HG03097 (cell line): ENCODE measurements at regions not wholly inside any gene's neighbourhood (a gene's known extent, or its start where the extent isn't known, plus 50 kb on each side); places are given as distances from the start of the nearest gene placed in this dataset.

ENCODE experiments used
- ATAC-seq: cut with Tn5 transposase; IDR thresholded peaks from one replicate; pipeline ENCODE4 v1.9.1; 2021; ENCODE audit not compliant: unreplicated experiment, low FRiP score

DNA sequence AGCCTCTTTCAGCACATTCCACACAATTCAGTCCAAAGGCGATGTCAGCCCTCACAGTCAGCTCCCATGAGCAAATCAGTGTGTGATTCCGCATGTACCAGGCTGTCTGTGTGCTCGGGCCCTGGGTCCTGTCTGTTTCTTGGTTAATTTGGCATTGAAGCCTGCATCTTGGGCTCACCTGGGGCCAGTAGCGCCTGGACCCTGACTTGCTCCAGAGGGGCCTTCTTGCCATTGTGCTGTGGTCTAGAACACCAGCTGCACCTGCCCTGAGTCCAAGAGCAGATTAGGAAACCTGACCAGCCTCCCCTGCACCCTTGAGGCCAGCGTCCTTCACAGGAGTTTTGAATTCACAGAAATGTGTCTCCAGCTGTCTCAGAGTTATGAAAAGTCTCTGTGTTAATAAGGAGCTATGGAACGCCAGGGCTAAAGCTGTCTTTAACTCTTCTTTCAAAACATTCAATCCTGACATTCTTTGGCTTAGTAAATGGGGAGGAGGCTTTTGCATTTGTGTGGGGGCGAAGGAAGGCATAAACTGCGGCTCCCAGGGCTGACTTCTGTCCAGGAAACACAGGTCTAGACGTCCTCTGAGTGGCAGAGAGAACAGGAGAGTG lies 102.2 kb downstream of the ARF6 start:
- no peak for ATAC-seq

DNA sequence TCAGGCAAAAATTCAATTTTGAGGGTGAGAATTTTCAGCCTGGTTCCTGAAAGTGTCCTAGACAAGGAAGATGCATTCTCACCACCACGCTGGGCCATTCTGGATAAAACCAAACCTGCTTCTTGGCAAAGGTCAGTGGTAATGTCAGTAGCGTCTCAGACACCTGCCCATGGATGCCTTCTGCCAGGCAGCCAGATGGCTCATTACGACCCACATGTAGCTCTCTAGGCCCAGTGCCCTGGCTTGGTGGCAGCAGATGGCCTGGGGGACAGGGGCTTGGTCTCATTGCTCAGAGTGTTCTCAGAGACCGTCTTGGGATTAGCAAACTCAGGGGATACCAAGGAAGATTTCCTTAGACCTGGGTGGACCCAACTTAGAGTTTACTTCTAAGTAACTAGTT lies 105.1 kb downstream of the ARF6 start:
- ATAC-seq: no peak

DNA sequence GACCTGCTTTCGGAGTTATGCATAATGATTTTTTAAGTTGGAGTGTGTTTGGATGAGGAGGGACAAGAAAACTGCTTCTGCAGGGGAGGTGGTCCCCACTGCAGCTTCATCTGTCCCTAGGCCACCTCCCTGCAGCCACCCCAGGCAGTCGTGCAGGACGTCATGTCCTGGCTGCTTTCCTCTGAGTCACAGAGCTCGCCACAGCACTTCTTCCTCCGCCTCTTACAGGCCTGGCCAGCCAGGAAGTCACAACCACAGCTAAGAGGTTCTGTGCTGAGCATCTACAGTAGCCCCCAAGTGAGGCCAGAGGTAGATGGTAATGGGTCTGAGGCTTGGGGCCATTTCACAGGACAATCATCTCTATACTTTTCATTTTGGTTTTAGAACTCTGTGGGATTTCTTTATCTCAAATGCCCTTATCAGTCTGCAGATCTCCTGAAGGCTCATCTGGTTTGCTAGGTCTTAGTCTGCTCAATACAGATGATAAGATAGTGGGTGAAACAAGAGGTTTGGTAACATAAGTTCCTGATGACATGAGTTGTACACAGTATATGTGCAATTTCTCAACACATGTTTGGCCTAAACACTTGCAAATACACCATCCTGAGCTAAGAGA lies 106.4 kb downstream of the ARF6 start:
- peak; percentile 50 for ATAC-seq

DNA sequence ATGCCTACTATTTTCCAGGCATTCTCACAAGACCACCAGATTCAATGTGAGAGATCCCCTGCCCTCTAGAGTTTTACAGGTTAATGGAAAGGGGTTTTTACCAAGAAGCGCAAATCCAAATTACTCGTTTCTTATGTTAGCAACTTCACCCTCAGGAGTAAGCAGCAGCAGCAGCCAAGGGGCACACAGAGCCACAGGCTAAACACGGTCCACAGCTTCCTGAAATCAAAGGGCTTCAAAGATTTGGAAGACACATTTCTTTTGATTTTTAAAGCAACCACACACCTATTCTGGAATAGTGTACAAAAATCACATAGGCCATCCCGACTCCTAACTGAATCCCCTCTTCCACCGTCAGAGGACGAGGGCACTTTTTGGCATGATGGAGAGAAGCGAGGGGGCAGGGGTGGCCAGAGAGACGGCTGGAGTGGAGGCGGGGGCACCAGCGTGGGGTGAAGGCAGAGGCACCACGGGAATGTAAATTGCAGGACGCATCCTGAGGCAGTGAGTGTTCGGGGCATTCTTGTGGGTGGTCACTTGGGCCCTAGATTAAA lies 107.0 kb downstream of the ARF6 start:
- no peak for ATAC-seq

DNA sequence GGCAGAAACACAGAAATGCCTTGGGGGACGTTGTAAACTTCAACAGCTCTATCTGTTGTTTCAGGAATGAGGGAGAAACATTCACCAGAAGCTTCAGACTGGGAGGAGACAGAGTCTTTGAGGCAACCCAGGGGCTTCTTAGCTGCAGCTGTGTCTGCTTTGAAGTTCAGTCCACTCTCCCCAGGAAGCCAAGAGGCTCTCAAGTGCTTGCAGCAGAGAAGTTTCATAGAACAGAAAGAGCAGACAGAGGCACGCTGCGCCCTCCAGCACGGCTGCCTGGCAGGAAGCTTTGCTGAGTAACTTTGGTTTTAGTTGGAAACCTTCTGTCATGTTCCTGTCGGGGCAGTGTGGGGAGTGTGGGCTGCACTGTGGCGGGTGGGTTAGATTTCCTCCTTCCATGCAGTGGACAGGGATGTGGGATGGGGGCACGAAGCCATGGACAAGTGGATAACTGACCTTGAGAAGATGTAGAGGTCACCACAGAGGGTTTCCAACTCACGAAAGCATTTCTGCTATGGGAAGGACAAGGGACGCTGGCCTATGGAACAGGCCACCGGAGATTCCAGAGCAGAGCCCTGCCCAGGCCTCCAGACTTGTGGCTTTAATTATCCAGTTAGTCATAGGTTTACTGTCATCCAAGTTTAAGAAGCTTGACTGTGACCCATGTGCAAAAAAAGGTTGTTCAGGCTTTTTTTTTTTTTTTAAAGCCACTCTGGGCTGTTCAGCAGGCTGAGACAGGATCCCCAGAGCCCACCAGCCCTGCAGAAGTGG lies 107.7 kb downstream of the ARF6 start:
- ATAC-seq: no peak

DNA sequence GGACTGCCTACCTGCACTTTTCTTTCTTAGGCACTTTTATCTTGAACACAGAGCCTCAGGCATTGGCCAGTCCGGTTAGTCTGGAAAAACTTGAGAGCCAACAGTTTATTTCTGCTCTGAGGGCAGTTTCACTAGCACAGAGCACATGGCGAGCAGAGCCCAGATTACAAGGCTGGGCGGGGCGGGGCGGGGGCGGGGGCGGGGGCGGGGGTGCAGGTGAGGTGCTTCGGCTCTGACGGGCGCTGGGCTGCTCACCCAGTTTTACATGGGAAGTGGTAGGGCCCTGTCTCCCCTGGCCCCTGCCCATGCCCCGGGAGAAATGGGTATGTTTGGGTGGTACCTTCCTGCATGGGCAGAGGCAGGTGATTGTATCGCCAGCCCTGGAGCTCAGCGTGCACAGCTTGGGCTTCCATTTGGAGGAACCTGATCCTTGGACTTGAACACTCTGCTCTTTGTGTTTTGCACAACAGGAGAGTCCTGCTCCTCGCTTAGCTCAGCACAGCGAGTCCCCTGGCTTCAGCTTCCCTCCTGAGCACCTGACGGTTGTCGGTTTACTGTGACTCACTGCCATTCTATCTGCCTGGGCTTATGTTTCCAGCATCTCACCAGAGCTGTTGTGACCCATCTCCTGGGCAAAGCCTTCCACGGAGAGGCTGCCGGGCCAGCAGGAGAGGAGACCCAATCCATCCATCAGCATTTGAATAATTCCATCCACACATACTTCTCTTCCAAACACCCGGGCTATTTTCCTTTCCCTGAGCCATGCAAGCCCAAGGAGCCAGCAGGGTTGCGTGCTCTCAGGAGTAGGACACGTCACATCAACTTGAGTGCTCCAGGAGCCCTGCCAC lies 108.5 kb downstream of the ARF6 start:
- no peak for ATAC-seq

DNA sequence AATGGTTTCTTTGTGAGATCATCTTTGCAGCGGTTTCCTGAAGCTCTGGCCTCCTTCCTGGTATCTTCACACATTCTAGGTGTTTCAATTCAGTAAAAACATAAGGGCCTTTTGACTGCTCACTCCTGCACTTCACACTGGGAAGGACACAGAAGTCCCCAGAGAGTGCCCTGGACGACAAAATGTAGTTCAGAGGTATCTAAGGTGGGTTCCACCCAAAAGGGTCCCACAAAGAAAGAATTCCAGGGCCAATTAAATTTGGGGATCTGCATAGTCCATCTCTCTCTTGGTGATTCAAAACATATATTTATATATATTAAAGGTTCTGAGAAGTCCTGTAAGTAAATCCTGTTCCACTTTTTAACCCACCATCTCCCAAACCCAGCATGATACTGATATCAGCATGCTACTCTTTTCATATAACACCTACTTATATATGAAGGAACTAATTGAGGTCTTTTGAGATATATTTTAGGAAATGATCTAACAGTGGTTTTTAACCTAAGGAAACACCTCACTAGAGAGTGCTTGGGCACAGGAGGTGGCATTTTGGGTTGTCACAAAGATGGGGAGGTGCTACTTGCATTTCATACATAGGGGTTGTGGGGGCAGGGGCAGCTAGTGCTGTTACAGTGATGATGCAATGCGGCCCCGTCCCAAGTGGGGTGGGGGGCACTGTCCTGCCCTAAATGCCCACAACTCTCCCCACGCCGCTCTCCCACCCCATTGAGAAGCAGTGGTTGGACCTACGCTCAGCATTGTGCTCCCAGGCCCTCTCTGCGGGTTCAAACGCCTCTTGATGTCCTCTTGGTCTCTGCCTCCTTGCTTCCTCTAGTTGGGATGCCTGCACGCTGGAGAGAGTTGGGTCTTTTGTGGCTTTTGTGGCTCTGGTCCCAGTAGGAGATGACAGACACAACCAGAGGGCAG lies 109.4 kb downstream of the ARF6 start:
- no peak for ATAC-seq

DNA sequence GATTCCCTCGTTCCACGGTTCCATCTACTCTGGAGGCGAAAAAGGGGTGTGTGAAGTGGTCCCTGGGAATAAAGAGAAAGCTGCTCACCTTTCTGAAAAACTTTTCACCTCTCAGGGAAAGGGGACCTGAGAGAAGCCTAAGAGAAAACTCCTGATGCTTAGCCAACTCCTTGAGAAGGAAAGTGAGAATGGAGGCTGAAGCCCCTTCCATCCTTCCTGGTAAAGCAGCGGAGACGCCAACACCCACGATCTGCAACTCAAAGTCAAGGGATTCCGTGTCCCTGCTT lies 110.0 kb downstream of the ARF6 start:
- no peak for ATAC-seq

DNA sequence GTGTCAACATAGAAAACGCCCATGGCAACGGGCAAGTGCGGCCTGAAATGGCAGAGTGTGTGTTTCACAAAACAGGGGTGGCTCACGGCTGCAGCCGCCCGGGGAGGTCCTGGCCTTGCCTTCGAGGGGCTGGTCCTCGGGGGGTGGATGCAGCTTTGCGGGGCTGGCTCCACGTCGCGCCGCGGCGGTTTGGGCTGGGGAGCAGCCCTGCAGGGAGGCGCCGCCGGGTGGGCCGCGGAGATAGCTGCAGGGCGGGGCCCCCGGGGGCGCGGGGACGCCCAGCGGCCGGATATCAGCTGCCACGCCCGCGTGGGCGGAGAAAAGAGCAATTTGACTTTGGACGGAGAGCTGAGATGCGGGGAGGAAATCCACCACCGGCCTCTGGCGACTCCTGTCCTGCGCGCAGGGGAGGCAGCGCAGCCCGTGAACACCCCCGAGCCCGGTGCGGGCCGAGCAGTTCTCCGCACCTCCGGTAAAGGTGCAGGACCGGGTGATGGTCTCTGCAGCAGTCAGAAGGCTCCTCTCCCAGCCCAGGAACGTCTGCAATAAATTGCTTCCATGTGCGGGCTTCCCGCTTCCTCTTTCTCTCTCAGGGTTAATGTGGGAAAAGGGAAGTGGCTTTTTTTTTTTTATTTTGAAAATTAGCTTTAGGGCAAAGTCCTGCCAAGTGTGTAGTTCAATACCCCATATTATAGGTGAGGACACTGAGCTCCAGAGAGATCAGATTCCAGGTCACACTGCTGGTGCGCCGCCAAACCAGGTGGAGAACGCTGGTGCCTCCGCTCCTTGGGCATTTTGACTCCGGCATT lies 110.5 kb downstream of the ARF6 start:
- peak; percentile 40 for ATAC-seq

DNA sequence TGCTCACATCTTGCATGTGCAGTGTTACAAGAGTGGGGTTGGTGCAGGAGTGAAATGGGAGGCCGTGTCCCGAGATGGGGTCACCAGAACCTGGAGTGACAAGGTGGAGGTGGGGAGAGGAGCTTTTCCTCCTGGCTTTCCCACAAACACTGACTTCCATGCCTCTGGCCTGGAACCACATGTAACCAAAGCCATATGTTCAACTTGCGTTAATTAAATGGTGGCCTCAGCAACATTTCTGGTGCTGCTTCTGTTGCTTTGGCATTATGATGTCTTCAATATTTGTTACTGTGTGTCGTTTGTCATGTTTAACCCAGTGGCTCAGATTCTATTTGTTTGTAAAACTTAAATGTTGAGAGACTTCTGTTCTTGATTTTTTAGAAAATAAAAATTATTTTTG lies 110.2 kb downstream of the VCPKMT start:
- ATAC-seq: no peak

DNA sequence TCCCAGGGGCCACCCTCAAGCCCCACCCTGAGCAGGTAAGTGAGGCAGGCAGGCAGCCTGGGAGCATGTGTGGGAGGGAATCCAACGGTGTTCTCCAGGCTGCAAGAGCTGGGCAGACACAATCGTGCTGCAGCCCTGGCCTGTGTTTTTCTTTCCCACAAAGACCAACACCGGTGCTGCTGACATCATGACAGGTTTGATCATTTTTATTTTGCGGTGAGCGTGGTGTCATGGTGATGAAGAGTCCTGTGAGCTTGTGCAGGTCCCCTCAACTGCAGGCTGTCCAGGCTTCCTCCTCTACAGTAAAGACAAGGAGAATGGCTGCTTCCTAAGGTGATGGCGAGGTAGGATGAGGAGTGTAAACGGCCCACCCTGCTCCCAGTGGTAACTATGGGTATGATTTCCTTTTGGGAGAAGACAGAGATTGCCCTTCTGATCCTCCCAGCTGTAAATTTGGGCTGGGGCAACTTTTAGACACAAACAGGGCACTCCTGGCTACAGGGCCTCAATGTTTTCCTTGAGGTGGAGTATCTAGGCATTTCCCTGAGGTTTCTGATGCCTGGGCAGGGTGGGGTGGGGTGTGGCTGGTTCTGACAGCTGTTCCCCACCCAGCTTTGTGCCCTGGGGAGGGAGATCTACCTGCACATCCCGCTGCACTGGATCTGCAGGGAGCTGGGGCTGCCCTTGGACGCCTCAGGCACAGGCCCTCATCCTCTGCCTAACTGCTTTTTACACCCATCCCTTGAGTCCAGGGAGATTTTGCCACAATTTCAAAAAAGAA lies 109.1 kb downstream of the VCPKMT start:
- ATAC-seq: no peak

DNA sequence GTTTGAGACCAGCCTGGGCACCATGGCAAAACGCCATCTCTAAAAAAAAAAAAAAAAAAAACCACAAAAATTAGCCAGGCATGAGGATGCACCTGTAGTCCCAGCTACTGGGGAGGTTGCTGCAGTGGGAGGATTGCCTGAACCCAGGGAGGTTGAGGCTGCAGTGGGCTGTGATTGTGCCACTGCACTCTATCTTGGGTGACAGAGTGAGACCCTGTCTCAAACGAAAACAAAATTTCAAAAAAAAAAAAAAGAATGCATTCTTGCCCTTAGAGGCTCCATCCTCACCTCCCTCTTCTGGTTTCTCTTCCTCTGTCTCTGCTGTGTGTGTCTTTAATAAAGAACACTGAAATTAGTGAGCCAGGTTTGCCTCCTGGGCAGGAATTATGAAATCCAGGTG lies 107.8 kb downstream of the VCPKMT start:
- ATAC-seq: no peak

DNA sequence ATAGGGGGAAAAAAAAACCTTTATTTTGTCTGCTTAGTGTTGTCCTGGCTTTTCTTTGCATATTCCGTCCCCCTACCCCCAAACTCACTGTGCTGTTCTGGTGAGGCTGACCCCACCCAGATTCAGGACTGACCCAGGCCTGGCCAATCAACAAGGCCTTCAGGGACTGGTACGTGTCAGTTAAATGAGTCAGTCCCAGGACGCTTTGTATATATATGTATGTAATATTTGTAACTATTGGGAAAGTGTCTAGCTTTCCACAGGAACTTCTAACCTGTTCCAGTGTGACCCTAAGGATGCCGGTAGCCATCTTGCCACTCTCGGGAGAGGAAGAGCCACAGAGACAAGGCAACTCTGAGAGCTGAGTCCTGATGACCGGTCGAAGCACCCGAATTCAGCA lies 107.4 kb downstream of the VCPKMT start:
- ATAC-seq: no peak

DNA sequence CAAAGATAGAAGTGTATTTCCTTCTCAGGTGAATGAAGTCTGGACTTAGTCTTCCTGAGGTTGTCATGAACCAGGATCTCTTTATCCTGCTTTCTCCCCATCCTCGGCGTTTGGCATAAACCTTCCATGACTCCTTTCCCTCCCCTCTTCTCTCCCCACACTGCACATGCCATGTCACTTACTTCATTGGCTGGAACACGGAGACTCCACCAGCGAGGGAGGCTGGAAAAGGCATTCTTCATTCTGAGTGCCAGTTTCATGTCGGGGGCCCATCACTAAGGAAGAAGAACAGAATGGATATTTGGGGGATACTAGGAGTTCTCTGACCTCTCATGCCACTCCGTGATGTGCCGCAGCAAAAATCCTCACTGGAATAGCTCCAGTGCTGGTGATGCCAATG lies 105.6 kb downstream of the VCPKMT start:
- ATAC-seq: no peak

DNA sequence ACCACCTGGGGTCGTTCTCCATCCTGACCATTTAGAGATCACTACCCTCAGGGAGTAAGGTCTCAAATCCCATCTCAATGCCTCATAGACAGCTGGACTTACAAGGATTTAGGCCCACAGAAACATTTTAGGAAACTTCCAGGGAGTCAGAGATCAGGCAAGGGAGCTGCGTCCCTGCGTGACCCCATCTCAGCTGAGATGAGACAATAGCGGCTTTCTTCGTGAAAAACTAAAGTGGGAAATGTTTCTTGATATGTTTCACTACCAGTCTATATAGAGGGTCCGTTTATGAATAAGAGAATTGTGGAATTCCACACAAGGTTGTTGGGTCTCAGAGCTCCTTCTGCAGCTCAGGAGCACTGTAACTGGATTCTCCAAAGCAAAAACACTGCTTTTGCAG lies 105.1 kb downstream of the VCPKMT start:
- no peak for ATAC-seq

DNA sequence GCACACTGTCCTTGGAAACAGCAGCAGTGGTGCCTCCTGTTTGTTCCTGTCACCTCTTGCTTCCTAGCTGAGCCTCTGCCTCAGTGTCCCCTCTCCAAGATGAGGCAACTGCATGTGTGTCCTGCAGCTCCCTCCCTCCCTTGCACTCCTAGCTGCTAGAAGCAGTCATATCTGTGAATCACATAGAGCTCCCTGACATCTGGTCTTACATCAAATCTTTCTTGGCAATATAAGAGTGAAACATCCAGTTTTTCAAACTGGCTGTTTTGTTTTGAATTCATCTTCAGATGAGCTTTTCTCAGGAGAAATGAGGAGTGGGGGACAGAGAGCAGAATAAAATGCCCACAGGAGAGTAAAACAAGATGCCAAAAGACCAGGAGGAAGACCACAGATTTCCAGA lies 103.7 kb downstream of the VCPKMT start:
- no peak for ATAC-seq

DNA sequence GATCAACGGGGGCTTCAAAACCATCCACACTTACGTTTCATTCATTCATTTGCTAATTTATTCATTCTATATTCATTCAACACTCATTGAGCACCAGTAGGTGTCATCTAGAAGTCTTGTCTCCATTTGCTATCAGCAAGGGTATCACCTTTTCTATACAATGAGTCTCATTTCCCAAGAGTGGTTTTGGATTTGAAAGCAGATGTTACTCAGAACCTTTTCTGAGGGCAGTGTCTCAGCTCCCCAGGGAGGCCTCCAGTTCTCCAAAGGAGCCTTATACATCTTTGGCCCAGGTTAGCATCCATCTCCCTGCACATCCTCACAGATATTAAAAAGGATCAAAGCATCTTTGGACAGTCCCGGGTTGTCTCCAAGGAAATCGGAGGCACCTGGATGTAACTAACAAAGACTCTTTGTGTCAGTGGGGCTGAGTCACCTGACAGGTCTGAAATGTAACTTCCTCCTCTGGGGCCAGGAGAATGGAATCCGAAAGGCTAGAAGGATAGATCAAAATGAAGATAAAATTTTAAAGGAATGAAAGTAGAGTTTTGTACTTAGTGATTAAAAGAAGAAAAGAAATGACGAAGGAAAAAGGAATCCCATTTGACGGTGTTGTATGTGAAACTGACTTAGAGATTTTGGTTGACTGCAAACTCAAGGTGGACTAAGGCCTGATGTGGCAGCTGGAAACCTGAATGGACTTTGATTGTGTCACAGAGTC lies 103.0 kb downstream of the VCPKMT start:
- ATAC-seq: no peak

DNA sequence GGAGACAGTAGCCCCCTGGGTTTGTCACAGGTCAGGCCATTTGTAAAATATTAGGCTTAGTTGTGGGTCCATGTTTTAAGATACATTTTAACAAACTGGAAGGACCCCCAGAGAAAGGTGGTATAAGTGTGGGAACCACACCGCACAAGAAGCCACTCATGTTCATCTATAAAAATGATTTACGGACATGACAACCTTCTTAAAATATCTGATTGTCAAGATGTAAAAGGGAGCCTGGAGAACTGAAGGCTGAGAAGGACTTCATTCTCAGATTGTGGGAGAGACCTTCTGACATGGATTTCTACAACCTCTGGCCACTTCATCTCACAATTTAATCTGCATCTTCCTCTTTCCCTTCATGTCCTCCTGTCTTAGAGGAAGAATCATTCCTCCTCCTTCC lies 102.4 kb downstream of the VCPKMT start:
- ATAC-seq: no peak
